HG03354 (cell line): ENCODE measurements at regions not wholly inside any gene's neighbourhood (a gene's known extent, or its start where the extent isn't known, plus 50 kb on each side); places are given as distances from the start of the nearest gene placed in this dataset.
"Not testable (repeated sequence)": the region's sequence is repeated elsewhere in the genome, so short reads cannot be mapped to it uniquely, and the experiment has no call there.

Experiments used
- ATAC-seq: cut with Tn5 transposase; IDR thresholded peaks from one replicate; pipeline ENCODE4 v1.9.1; 2021; ENCODE audit warnings: mild to moderate bottlenecking; ENCODE audit not compliant: unreplicated experiment, poor library complexity, severe bottlenecking

- ATAC-seq = no peak
Observed at GRCh38 chr4:156374894-156375293, 421.2 kb upstream of the CTSO start.

GRCh38 chr4:156374069-156374468, 420.4 kb upstream of the CTSO start:
- ATAC-seq = no peak

DNA sequence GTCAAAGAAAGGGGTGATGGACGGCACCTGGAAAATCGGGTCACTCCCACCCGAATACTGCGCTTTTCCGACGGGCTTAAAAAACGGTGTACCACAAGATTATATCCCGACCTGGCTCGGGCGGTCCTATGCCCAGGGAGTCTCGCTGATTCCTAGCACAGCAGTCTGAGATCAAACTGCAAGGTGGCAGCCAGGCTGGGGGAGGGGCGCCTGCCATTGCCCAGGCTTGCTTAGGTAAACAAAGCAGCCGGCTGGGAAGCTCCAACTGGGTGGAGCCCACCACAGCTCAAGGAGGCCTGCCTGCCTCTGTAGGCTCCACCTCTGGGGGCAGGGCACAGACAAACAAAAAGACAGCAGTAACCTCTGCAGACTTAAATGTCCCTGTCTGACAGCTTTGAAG, 413.8 kb upstream of the CTSO start:
- ATAC-seq = not testable (repeated sequence)

GRCh38 chr4:156362581-156362980, 408.9 kb upstream of the CTSO start:
- no peak for ATAC-seq

GRCh38 chr4:156347412-156348075, 393.9 kb upstream of the CTSO start:
- no peak for ATAC-seq

DNA sequence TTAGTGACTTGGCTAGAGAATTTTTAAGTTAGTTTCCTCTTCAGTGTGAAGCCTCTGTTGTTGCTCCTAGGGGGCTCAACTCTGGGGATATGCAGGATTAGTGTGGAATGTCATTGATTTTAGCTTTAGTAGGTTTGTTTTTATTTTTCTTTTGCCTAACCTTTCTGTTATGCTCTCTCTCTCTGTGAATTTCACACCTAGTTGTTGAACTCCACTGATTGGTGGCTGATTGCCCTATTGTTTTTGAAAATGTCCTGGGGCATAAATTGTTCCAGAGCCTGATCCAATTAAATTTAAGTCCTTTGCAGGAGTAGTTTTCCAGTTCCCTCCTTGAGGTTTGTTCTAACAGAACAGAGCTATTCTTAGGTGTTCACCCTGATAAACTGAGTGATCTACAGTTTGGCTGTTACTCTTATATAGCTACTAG, 393.3 kb upstream of the CTSO start:
- ATAC-seq = no peak

- ATAC-seq = no peak
Observed at GRCh38 chr4:156344397-156344796, 390.7 kb upstream of the CTSO start.

DNA sequence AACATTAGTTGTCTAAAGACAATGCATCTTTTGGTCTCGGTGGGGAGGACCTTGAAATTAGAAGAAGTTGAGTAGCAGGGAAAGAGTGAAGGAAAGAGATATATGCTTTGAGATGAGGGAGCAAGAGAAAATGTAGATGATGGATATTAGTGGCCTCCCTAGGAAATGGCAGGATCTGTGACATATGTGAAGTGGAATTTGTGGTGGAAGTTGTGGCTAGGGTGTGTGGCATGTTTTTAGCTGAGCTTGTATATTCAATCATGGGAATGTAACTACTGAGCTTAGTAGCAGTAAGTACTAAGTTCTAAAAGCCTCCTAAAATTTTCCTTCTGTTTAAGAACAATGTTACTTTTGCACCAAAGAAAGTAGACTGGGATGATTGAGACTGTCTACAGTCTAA, 382.8 kb upstream of the CTSO start:
- no peak for ATAC-seq

GRCh38 chr4:156335721-156336120, 382.1 kb upstream of the CTSO start:
- no peak for ATAC-seq

- no peak for ATAC-seq
Observed at GRCh38 chr4:156330436-156331031, 376.9 kb upstream of the CTSO start.

GRCh38 chr4:156329779-156330178, 376.1 kb upstream of the CTSO start:
- no peak for ATAC-seq

DNA sequence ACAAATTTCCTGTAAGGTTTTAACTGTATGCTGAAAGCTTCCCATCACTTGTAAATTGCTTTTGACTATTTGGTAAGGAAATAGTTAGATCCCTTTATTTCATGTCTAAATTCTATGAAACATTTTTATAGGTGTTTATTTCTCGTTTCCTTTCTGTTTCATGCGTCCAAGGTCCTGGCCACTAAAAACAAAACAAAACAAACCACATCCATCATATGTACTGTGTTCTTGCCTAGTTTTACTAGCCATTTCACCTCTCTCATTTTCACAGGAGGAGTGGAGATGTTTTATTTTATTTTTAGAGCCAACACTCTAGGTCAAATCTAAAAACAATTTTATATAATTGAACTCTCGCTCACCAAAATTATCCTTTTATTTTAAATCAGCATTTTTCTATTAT, 375.2 kb upstream of the CTSO start:
- ATAC-seq = no peak

DNA sequence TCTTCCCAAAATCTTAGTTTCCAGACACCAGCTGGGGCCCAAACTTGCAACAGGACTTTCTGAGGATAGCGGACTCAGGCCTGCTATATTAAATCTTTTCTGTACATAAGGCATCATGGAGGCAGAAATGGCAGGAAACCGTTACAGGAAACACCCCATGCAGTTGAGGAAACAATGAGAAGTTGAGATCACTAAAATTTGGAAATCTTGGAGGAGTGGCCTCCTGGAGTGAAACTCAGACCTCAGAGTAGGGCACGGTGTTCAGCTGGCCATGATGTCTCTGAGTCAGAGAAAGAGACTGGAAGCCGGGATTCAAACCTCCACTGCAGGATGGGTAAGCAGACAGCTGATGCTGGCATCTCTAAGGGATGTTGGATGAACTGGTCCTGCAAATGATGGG, 372.6 kb upstream of the CTSO start:
- ATAC-seq = no peak

DNA sequence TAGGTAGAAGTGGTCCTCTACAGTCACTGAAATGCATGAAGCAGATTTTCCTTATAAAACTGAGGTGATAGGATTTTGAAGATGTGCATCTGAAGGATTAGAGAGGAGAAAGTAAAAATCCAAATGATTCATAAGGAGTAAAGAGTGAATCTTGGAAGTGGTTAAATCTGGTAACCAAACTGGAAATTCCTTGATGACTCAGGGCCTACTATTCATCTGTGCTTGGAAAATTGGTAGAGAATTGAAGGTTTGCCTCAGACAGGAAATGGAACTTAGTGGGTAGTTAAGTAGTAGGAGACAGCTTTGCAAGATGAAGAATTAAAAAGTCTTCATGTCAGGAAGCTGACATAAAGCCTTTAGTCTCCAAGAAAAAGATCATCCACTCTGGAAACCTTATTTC, 368.9 kb upstream of the CTSO start:
- no peak for ATAC-seq

DNA sequence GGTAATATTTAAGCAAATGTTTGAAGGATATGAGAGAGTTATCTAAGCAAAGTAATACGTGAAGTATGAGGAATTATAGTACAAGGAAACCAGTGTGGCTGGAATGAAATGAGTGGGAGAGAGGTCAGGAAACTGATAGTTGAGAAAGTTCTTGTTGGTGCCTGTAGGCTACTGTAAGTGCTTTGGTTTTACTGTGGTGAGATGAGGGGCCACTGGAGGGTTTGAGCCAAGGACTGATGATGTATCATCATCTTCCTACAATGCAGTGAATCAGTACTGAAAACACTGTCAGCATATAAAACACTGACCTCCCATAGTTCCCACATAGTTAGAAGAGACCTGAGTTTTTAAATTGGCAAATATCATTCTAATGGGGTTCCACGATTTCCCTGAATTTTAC, 367.5 kb upstream of the CTSO start:
- ATAC-seq = no peak

DNA sequence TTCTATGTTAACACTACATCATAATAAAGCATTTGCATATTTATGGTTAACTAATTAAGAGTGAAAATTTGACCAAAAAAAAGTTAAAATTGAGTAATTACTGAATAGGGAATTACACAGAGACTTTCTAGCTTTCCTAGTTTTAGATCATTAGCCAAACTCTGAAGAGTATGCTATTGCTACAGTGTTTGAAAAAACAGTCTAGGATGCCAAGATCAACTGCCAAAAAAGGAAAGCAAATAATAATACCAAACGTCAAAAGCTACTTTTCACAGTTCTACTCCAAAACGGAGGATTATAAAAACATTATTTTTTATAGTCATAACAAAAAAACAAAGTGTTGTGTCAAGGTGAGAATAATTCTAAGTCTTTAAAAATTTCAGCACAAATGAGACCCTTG, 359.8 kb upstream of the CTSO start:
- no peak for ATAC-seq

GRCh38 chr4:156312261-156312847, 358.7 kb upstream of the CTSO start:
- ATAC-seq = no peak

DNA sequence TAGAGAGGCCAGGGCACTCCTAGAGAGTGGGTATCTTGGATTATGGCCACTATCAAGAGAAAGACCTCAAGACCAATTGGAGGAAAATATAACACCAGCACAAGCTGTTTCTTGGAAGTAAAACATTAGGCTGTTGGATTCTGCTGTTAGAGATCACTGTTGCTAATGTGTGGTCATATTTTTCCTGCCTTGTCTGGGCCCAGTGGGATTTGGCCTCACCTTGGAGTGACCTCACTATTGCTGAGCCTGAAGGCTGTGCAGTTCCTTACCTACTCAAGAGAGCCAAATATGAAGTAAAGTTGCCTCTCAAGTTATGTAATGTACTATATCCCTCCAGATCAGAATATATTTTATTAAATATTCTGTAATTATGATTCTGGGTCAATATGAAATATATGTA, 355.4 kb upstream of the CTSO start:
- ATAC-seq = no peak

- ATAC-seq = no peak
Observed at GRCh38 chr4:156303708-156304107, 350.0 kb upstream of the CTSO start.

GRCh38 chr4:156298230-156298629, 344.6 kb upstream of the CTSO start:
- no peak for ATAC-seq

- no peak for ATAC-seq
Observed at GRCh38 chr4:156295676-156296195, 342.1 kb upstream of the CTSO start.
